Right ventricle myocardium inferior (tissue), 1 donor: ENCODE measurements at regions not wholly inside any gene's neighbourhood (a gene's known extent, or its start where the extent isn't known, plus 50 kb on each side); places are given as distances from the start of the nearest gene placed in this dataset.

Experiments used
- ATAC-seq: fragments of 200-7000 bp; cut with Tn5 transposase; one replicate; pipeline ENCODE4 v1.9.1; 2020; ENCODE audit warnings: mild to moderate bottlenecking, moderate library complexity
- DNase-seq: peaks from one replicate; pipeline ENCODE4 v3.0.0; 2021; ENCODE audit errors: missing footprints
- intact Hi-C: fragments of 100-400 bp; cut with DNase I; formaldehyde crosslinking; loops from one replicate; pipeline ENCODE4 v1.11.0; 2022
- donor health status: DM: no; HTN: yes; CAD: no; lungs with severe emphysema.

DNA sequence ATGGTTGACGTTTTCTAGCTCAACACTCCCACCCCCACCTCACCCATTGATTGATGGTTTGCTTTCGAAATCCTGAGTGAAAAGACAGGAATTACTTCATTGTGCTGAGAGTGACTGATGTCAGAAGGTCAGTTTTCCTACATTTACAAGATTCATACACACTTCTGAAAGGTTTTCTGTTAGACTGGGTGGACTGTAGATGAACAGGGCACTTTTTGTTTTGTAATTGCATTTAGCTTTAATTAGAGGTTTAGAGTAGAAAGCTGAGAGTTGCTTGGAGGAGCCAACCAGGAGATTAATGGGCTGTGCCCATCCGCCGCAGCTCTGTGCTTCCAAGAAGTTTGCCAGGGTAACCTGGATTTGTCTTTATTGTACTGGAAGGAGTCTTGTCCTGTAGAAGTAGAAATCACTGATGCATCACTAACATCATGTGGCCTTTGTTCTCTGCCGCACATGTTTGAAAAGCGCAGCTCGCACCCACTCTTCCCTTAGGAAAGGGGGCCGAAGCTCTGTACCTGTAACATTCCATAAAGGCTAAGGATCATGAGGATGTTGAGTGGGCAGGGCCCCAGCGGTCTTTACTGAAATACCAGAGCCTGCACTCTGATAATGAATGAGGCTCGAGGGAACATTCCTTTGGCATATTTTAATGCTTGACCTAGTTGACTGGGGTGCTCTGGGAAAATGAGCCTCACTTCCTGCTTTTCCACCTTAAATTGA lies 267.6 kb upstream of the DMRT1 start:
- DNase-seq = peak; percentile 55
- ATAC-seq = peak; percentile 59
- intact Hi-C loops = no loop called here

DNA sequence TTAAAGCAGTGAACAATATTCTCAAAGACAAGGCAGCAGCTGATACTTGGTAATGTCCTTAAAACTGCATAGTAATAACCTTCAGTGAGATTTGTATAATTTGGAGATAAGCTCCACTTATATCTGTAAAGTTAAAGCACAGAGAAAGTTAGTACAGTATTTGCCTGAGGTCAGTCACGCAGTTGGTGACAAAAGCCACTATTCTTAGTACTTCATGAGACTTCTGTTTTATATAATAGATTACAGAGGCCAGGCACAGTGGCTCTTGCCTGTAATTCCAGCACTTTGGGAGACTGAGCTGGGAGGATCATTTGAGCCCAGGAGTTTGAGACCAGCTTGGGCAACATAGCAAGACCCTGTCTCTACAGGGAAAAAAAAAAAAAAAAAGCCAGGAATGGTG lies 266.4 kb upstream of the DMRT1 start:
- intact Hi-C loops = no loop called here
- DNase-seq (no peak), ATAC-seq (peak; percentile 53)

DNA sequence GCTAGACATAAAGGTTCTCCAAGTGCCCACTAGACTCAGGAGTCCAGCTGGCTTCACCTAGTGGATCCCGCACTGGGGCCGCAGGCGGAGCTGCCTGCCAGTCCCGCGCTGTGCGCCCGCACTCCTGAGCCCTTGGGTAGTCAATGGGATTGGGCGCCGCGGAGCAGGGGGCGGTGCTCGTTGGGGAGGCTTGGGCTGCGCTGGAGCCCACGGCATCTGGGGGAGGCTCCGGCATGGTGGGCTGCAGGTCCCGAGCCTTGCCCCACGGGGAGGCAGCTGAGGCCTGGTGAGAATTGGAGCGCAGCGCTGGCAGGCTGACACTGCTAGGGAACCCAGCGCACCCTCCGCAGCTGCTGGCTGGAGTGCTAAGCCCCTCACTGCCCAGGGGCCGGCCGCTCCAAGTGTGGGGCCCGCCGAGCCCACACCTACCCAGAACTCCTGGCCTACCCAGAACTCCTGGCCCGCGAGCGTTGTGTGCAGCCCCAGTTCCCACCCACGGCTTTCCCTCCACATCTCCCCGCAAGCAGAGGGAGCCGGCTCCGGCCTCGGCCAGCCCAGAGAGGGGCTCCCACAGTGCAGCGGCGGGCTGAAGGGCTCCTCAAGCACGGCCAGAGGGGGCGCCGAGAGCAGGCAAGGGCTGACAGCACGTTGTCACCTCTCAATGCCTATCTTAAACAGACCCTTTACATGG lies 260.7 kb upstream of the DMRT1 start:
- intact Hi-C loops = no loop called here
- no peak for DNase-seq
- no peak for ATAC-seq

DNA sequence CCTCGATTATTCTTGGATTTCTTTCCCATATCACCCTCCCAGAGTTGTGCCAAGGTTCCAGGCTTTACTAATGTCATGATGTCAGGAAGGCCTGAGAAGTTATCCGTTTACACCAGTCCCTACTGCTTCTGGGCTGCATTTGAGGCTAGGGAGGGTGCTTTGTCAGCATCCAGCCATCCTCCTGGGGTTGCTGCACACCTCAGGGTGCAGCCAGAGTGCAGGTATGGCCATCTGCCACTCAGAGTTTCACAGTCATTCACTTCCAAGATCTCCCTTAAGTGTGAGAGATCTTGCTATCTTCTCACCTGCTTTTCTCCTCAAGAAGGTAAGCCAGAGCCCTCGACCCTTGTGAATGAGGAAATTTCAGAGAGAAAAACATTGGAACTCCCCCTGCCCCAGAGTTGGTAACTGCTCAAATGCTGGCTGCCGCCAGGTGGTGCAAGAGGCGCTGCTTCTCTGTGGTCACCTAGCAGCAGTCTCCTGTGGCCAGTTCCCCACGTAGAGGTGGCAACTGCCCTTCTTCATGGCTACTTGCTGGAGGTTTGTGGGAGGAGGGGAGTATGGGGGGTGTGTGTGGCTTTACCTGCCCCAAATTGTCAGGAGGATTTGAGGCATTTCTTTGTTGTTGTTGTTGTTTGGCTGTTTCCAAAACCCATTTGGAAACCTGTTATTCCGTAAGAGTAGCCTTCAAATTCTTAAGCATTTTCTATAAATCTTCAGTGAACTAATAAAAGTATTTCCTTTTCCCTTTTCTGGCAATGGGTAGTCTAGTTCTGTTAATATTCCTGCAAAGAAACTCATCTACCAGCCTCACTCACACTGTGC lies 259.6 kb upstream of the DMRT1 start:
- no peak for ATAC-seq
- intact Hi-C loops = no loop called here
- DNase-seq = no peak

DNA sequence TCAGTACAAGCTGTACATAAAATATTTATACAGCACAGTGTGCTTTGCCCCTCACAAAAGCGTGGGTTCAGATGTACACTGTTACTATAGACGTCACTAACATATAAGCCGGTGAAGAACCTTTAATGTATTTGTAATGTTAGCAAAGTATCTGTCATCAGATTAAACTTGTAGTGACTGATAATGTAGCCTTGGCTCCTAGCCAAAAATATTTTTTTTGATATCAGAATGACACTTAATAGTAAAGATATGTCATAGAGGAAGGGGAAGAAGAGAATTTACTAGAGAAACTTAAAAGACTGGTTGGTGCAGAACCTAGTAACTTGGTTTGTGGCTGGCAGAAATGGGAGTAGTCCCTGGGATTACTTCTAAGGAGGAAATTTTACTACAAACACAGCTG lies 258.7 kb upstream of the DMRT1 start:
- intact Hi-C loops = no loop called here
- no peak for DNase-seq

DNA sequence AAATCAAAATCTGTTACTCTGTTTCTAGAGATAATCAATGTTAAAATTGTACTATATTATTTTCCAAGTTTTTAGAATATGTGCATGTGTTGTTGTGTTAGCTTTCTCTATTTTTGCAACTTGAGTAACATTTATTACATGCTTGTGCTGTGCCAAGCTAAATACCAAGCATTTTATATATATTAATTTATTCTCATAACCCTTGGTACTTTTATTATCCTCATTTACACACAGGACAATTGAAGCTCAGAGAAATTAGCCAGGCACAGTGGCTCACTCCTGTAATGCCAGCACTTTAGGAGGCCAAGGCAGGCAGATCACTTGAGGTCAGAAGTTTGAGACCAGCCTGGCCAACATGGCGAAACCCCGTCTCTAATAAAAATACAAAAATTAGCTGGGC lies 254.0 kb upstream of the DMRT1 start:
- intact Hi-C loops = no loop called here
- DNase-seq = no peak
- ATAC-seq = no peak

More for the DNA sequence above, 258.7 kb upstream of the DMRT1 start:
- ATAC-seq = no peak

DNA sequence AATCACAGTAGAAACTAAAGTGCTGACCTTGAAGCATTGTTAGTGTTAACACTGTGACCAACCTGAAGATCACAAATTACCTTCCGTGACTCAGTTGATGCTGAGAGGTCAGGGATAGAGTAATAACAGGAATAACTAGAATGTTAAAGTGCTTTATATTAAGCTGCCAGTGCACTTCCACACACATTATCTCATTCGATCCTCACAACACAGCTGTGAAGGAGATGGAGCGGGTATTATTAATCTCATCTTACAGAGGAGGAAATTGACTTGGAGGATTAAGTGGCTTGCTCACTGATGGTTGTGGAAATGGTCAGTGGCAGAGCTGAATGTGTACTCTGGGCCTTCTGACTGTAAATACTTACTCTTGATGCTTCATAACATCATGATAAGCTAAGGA lies 252.5 kb upstream of the DMRT1 start:
- no peak for DNase-seq
- ATAC-seq = no peak
- intact Hi-C loops = no loop called here

DNA sequence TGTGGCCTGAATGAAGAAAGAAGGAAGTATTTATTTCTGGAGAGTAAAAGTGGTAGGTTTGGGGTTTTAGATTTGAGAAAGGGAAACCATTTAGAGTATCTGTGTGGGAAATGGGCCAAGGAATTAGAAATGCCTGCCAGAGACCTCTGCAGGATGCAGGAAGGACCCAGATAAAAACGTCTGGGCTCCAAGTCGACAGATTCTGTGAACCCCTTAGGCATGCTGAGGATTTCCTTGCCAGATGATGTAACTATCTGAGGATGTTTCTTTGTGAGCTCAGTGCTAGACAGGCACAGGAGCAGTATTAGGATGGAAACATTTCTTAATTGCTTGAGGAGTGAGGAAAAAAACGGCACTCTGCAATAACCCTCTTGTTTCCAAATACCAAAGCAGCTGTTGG lies 251.8 kb upstream of the DMRT1 start:
- intact Hi-C loops = no loop called here
- peak; percentile 65 for ATAC-seq
- no peak for DNase-seq

DNA sequence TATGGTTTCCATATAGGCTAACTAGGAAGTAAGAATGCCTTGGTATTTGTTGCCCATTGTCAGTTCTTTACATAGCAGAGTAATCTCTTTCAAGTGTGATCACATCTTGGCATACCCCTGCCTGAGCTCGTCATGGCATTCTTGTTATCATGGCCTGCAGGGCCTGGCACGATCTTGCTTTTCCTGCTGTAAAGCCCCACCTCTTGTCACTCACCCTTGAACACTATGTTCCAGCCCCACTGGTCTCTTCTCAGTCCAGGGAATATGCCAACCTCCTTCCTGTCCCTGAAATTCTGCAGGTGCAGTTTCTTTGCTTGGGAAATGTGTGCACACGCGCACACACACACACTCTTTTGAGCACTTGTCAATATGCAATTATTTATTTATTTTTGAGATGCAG lies 250.2 kb upstream of the DMRT1 start:
- ATAC-seq = peak; percentile 92
- DNase-seq = no peak
- intact Hi-C loops = no loop called here

DNA sequence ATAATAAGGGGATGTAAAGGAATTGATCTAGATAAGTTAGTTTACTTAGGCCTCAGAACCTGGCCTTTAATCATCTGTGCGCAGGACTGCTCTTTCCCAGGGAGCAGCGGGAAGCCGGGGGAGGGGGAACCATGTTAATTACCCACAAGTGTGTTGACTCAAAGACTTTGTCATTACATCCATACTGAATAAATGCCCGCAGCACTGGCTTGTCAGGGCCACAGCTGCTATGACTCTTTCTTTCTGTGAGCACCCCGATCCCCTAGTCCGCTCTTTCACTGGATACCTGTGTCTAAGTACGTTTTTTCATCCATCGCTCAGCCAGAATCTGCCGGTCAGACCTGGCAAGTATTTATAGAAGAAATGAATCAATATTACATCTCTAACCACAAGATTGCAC lies 249.3 kb upstream of the DMRT1 start:
- intact Hi-C loops = no loop called here
- DNase-seq (no peak), ATAC-seq (no peak)

DNA sequence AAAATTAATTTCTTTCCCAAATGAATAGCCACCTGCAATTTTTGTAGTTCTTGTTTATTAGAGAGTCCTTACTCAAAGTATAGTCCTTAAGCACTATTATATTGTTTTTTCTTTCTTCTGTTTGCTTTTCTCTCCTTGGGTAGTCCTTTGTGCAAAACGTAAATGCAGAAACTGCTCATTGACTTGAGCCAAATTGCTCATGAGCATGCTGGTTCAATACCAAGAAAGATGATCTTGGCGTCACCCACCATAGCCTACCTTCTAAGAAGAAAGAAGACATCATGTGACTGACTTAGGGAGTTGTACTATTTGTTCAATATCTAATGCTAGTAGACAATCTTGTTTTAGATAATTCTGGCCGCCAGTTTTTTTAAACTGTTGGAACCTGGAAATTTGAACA lies 248.8 kb upstream of the DMRT1 start:
- intact Hi-C loops = no loop called here
- no peak for ATAC-seq

DNA sequence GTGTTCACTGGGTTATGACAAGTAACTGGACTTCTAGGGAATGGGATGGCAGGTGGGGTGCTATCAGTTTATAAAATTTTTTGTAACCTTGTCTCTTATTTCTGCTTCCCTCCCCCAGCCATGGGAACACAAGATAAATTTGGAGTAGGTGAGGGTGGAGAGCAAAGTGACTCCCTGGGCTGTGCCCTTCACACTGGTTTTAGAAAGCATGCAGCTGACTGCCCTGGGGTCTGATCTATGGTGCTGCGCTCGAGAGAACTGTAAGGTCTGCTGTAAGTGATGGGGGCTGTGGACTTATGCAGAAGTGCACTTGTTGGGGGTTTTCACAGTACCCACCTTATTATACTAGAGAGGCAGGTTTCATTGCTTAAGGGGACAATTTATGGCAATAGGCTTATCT lies 247.7 kb upstream of the DMRT1 start:
- ATAC-seq (peak; percentile 54), DNase-seq (no peak)
- intact Hi-C loops = loop anchor here (2.0 kb wide), 1 partner anchor 47 kb away; no protein-coding TSS in a partner anchor

More for the DNA sequence above, 248.8 kb upstream of the DMRT1 start:
- DNase-seq = no peak

DNA sequence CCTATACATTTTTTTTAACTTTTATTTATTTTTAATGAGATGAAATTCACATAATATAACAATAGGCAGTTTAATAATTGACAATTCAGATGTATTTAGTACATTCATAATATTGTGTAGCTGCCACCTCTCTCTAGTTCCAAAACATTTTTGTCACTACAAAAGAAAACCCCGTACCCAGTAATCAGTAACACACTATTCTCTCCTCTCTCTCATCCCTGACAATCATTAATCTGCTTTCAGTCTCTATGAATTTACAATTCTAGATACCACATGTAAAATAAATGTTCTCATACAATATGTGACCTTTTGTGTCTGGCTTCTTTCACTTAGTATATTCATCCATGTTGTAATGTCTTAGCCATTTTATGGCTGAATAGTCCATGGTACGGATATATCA lies 244.8 kb upstream of the DMRT1 start:
- intact Hi-C loops = loop anchor here (5.0 kb wide), 1 partner anchor 94 kb away; the partner anchor contains the start of gene KANK1
- ATAC-seq (no peak), DNase-seq (no peak)

DNA sequence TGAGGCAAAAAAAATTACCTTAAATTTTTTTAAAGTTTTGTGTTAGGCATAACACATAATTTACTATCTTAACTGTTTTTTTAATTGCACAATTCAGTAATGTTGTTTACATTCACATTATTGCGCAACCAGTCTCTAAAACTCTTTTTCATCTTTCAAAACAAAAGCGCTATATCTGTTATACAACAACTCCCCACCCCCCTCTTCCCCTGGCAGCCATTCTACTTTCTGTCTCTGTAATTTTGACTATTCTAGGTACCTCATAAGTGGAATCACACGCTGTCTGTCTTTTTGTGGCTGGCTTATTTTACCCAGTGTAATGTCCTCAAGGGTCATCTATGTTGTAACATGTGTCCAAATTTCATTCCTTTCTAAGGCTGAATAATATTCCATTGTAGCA lies 241.5 kb upstream of the DMRT1 start:
- intact Hi-C loops = no loop called here
- peak; percentile 64 for ATAC-seq
- no peak for DNase-seq

DNA sequence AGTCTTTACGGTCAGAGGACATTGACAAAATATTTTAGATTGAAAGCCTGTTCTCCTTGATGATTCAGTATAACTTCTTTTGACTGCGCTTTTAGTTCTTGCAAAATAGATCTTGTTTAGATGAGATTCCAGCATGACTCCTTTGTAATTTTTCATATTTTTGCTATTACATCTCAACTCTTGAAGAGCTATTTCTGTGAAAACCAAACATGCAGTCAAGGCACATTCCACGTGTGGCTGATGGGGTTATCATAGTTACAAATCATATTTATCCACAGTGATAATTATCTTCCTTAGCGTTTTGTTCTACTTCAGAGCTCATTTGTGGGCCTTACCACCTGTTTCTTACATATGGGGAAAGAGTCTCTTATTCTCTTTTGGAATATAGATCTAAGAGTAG lies 238.8 kb upstream of the DMRT1 start:
- intact Hi-C loops = no loop called here
- DNase-seq = no peak
- ATAC-seq = no peak

DNA sequence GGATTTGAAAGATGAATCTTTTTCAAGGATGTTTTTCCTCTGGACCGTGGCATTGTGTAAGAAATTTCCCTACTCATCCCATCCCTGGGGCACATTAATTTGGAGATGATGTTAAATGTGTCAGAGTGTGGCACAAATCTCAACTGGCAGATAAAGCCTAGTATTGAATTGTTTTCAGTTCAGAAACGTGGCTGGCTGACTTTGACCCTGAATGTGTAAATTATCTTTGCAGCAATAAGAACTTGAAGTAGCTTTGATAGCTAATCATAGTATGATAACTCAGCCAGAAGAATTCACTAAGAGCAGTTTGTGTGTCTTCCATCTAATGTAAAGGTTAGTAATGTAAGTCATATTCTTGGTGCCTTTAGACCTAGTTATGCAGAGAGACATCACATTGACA lies 238.4 kb upstream of the DMRT1 start:
- DNase-seq = no peak
- intact Hi-C loops = no loop called here
- no peak for ATAC-seq

DNA sequence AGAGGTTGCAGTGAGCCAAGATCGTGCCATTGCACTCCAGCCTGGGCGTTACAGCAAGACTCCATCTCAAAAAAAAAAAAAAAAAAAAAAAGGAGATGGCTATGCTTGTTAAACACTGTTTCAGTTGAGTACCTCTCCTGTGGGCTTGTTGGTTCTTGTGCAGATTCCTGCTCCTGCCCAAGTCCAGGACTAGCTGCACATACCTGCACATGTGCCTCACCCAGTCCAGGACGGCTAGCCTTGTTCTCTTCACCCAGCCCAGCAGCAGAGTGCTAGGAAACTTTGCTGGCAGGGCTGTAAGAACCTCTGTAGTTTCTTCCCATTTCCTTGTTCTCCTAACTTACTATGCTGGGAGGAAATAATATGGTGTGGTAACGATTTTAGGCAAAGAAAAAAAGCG lies 234.1 kb upstream of the DMRT1 start:
- no peak for DNase-seq
- intact Hi-C loops = no loop called here
- ATAC-seq = no peak

DNA sequence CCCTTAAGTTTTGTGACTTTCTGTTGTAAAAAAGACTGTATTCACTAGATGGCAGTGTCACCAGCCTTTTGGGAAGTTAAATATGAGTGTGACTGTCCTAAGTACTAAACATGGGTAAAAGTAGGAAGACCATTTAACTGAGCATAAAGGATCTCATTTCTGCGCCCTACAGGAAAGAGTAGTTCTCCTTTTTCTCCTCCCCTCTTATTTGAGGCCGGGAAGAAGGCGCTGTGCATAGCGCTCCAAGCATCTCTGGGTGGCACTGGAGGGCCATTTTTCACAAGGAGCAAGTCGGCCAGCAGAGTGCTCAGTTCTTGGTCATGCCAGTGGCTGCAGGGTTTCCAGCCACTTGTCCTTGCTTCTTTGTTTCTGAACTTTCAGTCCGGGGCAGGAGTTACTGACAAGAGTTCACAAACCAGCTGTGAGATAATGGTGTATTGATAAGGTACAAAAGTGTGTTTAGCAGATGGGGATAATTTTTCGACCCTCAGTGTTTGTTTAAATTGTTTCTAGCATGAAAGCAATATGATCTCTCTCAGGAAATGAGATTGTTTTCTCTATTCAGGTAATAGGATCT lies 227.6 kb upstream of the DMRT1 start:
- ATAC-seq = peak; percentile 89
- DNase-seq = peak; percentile 82
- intact Hi-C loops = loop anchor here (1.0 to 5.0 kb wide), 8 partner anchors 47 to 393 kb away; partner anchors contain the start of gene KANK1

DNA sequence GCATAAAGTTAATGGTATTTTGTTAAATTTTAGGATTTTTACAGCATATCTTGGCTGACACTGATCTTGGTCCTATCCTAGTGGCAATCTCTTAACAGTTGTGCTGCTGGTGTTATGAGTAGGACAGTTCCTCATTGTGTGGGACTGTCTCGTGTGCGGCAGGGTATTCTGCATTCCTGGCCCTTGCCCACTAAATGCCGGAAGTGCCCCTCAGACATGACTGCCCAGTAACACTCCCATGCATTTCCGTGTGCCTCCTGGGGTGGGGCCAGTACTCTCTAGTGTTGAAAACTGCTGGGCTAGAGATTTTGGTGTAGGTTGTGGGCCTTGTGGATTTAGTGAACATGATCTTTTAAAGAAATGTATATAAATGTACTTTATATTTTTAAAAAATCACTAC lies 227.1 kb upstream of the DMRT1 start:
- intact Hi-C loops = loop anchor here (1.0 to 5.0 kb wide), 7 partner anchors 47 to 393 kb away; partner anchors contain the start of gene KANK1
- DNase-seq = no peak
- peak; percentile 40 for ATAC-seq
